ENCODE measurements at regions not wholly inside any gene's neighbourhood (a gene's known extent, or its start where the extent isn't known, plus 50 kb on each side); places are given as distances from the start of the nearest gene placed in this dataset.
"Not testable (repeated sequence)": the region's sequence is repeated elsewhere in the genome, so short reads cannot be mapped to it uniquely, and the experiment has no call there.

DNA sequence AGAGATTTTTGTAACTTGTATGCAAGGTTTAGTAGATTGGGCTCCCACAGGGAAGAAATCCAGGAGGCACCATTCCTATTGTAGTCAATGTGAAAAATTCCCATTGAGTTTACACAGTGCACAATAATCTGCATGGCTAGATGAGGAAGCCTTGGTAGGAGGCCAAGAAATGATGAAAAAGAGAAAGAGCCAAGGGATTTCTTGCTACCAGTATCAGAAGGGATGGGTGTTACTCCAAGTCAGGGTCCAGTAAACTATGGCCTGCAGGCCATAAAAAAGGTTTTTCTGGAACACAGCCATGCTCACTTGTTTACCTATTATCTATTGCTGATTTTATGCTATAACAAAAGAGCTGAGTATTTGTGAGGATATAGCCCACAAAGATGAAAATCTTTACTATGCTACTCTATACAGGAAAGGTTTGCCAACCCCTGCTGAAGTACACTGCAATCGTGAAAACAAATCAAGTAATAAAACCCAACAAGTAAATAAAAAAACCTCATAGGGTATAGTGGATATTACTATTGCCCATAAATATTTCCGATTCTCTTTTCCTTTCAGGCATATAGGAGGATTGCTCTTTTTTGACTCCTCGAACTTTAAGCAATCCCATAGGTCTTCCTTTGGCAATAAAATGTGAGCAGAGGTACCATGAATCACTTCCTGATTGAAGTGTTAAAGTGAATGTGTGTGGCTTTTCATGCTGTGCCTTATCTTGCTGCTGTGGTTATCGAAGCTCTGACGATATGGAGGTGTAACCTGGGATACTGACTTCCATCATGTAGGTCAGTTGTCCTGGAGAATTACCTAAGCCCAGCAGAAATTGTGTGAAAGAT lies 256.3 kb upstream of the MAGI2 start:
- no peak for DNase-seq

DNA sequence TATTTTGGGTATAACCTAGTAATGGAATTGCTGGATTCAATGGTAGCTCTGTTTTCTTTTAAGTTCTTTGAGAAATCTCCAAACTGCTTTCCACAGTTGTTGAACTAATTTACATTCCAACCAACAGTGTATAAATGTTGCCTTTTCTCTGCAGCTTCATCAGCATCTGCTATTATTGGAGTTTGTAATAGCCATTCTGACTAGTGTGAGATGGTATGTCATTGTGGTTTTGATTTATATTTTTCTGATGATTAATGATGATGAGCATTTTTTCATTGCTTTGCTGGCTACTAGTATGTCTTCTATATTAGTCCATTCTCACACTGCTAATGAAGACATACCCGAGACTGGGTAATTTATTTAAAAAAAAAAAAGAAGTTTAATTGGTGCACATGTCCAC lies 248.6 kb upstream of the MAGI2 start:
- no peak for DNase-seq

DNA sequence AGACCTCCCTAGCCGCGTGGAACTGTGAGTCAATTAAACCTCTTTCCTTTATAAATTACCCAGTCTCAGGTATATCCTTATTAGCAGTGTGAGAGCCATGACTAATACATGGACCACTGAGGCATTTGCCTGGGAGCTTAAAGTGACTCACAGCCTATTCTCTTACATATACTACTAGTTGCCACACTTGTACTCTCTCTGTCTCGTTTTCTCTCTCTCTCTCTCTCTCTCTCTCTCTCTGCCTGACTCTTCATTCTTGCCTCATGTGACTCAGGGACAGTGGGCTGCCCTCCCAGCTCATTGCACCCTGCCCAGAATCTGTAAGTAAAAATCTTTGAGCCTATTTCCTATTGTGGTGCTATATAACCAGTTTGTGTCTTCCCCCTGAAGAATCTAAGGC lies 238.5 kb upstream of the MAGI2 start:
- no peak for DNase-seq

DNA sequence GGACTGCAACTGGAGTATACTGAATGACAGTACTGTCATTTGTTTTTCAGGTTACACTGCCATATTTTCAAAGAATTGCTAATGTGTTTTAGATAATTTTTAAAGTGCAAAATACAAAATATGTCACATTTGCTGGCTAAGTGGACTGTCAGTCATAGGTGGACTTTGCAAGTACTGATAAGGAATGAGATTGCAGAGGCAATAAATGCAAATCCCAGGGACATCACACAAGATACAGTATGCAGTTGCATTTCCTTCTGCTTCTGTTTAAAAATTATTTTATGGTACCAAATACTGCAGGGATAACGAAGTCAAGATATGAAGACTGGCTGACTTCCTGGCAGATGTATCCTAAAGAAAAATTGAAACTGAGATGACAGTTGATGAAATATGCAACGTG lies 237.6 kb upstream of the MAGI2 start:
- no peak for DNase-seq

GRCh38 chr7:79684384-79684783 lies 230.9 kb upstream of the MAGI2 start:
- DNase-seq = no peak

DNA sequence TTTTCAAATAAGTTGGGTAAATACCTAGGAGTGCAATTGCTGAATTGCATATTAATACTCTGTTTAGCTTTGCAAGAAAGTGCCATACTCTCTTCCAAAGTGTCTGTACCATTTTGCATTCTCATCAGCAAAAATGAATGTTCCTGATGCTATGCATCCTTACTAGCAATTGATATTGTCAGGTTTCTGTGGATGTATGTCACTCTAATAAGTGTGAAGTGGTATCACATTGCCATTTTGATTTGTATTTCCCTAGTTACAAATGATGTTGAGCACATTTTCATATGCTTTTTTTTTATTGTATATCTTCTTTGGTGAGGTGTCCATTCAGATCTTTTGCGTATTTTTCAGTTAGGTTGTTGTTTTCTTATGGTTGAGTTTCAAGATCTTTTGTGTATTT lies 230.4 kb upstream of the MAGI2 start:
- no peak for DNase-seq

DNA sequence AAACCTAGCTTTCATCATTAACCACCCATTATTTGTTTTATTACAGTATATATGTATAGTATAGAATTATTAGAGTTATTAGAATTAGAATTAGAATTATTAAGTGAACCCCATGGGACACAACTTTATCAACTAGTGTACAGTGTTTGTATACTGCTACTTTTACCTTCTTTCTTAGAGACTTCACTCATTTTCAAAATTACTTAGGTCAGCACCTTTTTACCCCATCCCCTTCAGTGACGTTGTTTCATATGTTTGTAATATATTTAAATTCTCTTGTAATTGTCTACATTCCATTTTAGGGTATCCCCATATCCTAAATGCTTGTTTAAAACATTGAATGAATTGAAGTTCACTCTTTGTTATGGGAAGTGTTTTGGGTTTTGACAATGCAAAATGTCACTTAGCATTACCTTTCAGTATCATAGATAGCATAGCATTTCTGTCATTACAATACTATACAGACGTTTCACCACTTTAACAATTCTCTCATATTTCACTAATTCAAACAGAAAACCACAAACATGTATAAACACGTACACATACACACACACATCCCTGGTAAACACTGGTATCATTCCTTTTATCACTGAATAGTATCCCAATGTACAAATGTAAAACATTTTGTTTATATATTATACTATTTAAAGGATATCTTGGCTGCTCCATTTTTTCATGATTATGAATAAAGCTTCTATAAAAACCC lies 229.9 kb upstream of the MAGI2 start:
- no peak for DNase-seq

DNA sequence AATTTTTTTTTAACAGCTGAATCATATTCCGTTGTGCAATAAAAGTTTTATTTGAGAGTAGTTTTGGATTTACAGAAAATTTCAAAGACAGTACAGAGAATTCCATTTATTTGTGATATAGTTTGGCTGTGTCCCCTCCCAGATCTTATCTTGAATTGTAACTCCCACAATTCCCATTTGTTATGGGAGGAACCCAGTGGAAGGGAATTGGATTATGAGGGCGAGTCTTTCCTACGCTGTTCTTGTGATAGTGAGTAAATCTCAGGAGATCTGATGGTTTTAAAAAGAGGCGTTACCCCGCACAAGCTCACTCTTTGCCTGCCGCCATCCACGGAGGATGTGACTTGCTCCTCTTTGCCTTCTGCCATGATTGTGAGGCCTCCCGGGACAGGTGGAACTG lies 228.0 kb upstream of the MAGI2 start:
- DNase-seq = no peak

- no peak for DNase-seq
These were observed 220.5 kb upstream of the MAGI2 start for GRCh38 chr7:79673969-79674368.

DNA sequence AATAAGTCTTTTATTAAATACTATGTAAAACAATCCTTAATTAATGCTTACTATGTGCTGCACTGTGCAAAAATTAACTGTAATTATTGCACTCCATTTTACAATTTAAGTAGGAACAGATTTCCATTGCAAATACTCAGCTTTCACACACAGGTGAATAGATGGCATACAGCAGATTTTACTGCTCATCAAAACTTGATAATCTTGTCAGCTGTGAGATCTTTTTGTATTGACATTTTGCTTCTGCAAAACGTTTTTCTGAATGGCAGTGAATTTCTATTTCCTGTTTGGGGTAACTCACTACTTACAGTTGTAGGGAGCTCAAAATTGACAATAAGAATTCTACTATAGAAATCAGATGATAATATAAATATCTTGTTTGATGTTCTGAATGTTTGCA lies 220.0 kb upstream of the MAGI2 start:
- DNase-seq = no peak

- no peak for DNase-seq
These were observed 214.8 kb upstream of the MAGI2 start for GRCh38 chr7:79668292-79668691.

- DNase-seq = no peak
These were observed 213.0 kb upstream of the MAGI2 start for GRCh38 chr7:79666472-79666871.

GRCh38 chr7:79664884-79665676 lies 211.6 kb upstream of the MAGI2 start:
- no peak for DNase-seq

DNA sequence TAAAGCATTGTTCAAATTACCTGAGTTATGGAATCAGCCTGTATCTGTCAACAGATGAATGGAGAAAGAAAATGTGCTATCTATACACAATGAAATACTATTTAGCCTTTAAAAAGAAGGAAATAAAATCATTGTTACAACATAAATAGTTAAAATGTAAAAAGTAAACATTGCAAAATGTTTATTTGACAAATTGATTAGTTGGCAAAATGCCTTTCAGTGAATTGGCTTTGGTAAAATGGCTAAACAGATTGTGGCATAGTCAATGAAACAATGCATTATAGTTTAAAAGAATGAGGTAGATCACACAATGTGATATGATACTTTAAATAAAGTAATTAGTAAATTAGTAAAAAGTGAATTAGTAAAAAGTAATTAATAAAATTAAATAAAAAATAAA lies 204.8 kb upstream of the MAGI2 start:
- DNase-seq = no peak

- DNase-seq = no peak
These were observed 199.7 kb upstream of the MAGI2 start for GRCh38 chr7:79653136-79653631.

- no peak for DNase-seq
These were observed 199.2 kb upstream of the MAGI2 start for GRCh38 chr7:79652619-79653018.

DNA sequence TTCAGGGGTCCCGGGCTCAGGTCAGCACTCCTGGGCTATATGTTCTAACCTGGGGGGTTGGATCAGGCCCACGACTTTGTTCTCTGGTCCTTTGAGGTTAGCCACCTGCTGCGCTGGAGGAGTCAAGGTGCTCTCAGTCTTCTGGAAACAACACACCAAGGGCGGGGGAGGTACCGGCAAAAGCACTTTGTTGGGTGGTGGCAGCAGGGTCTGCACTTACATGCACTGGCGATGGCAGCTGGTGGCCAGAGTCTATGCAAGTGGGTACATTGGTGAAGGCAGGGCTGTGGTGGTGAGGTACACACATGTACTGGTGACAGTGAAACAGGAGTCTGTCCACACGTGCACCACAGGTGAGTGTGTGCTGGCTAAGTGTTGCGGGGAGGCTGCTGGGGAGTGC lies 194.2 kb upstream of the MAGI2 start:
- DNase-seq = no peak

DNA sequence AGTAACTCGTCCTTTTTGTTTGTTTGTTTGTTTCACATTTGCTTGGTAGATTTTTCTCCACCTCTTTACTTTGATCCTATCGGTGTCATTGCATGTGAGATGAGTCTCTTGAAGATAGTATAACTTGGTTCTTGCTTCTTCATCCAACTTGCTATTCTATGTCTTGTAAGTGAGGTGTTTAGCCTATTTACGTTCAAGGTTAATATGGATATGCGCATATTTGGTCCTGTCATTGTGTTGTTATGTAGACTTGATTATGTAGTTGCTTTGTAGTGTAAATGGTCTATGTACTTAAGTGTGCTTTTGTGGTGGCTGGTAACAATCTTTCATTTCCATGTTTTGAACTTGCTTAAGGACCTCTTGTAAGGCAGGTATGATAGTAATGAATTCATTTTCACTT lies 192.8 kb upstream of the MAGI2 start:
- no peak for DNase-seq

DNA sequence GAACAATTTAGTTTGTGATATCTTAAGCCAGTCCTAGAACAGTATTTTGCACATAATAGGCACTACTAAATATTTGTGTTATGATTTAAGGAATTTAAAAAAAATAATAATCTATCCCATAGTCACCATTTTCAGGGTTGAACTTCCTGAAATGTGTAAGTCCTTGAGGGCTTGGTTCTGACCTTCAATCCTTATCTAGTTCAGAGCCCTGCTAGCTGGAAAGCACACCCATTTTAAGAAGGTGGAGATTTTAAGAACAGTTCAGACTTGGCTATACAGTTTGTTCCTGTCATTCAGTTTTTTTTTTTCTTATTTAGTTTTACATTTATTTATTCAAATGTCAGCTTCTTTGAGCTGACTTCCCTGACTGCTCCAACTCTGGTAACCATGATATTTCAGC lies 183.4 kb upstream of the MAGI2 start:
- no peak for DNase-seq

DNA sequence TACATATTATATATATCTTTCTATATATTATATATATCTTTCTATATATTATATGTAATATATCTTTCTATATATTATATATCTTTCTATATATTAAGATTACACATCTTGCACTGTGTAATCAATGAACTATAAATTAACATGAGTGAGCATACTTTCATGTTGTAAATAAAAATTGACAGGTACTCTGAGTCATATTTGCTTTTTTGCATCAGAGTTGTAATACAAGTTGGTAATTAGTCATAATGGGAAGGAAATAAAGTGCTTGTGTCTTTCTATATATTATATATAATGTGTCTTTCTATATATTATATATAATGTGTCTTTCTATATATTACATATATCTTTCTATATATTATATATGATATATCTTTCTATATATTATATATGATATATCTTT lies 172.5 kb upstream of the MAGI2 start:
- DNase-seq = not testable (repeated sequence)

GRCh38 chr7:79624336-79624735 lies 170.9 kb upstream of the MAGI2 start:
- DNase-seq = no peak

DNA sequence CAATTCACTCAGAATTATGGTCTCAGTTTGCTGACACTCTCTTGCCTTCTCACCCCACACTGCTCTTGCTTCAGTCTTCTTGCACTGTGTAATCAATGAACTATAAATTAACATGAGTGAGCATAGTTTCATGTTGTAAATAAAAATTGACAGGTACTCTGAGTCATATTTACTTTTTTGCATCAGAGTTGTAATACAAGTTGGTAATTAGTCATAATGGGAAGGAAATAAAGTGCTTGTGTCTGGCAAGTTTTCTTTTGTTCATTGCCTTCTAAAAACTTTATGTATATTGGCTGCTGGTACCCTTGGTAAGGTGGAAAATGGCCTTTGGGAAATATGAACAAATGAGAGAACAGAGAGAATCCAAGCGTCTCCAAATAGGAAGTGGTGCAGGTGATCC lies 169.3 kb upstream of the MAGI2 start:
- DNase-seq = no peak

GRCh38 chr7:79620291-79620690 lies 166.8 kb upstream of the MAGI2 start:
- no peak for DNase-seq

DNA sequence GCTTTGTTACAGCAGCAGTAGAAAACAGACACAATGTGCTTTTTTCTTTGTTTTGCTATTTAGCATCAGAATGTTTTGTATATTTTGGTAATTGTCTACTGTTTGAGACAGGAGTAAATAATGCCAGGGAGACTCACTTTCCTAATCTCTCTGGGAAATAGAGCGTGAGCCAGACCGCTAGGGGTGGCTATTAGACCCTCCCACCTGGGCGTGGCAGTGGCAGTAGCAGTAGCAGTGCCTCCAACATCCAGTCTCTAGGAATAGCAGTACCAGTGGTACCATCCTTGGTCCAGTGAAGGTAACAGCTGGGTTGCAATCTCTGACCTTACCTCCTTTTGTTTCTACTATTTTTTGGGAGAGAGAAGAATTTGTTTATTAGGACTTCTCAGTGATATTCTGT lies 165.7 kb upstream of the MAGI2 start:
- no peak for DNase-seq
